HG03064 (cell line): ENCODE measurements at regions not wholly inside any gene's neighbourhood (a gene's known extent, or its start where the extent isn't known, plus 50 kb on each side); places are given as distances from the start of the nearest gene placed in this dataset.

Source experiments
- ATAC-seq: cut with Tn5 transposase; IDR thresholded peaks from one replicate; pipeline ENCODE4 v1.9.1; 2021; ENCODE audit warnings: low read depth; ENCODE audit not compliant: unreplicated experiment

DNA sequence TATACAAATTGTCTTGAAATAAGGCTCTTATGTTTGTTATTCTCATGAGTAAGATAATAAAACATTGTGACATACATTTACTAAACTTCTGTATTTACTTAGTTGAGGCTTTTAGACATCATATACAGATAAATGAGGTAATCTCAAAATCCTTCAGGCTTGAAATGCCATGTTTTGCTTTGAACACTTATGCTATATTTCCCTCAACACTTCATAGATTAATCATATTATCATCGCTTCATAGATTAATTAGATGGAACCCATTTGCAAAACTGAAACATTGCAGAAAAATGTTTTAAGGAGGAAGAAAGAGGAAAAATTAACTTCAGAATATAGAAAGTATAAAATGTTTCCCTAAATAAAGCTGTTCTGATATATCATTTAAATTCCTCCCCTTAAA, 165.0 kb upstream of the CNTNAP2 start:
- no peak for ATAC-seq

DNA sequence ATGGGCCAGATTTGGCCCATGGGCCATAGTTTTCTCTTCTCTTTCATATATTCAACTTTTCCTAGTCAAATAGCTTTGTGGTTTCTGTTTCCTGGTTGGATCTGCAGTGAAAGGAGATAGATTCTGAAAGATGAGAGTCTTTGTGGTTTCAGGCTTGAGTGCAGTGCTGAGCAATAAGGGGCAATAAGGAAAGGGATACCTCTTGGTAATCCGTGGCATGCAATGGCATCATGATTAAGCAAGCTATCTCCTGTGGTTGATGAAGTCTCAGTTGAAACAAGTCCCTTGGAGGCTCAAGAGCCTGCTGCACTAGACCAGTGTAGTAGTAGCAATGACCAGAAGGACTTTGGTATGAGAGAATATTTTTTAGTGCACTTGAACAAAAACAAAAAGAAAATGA, 187.7 kb upstream of the CNTNAP2 start:
- no peak for ATAC-seq

- ATAC-seq = no peak
These were observed 196.9 kb upstream of the CNTNAP2 start for GRCh38 chr7:145919712-145920111.

DNA sequence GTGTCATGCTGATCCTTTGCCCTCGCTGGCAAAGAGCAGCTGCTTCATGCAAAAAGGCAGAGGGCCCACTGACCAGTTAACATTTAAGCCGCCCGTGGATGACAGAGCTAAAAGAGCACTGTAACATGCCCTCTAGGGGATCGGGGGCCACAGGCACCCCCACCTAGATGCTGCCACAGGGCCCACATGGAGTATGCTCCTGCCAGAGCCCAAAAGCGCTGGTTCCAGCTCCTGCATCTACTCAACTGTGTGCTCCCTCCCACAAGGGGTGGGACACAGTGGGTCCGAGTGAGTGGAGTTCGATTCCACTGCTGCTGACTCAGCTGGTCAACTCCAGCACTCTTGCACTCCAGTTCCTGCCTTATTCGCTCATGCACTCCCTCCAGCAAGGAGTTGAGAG, 199.8 kb upstream of the CNTNAP2 start:
- no peak for ATAC-seq

GRCh38 chr7:145915679-145916078, 200.9 kb upstream of the CNTNAP2 start:
- no peak for ATAC-seq

GRCh38 chr7:145909991-145910513, 206.5 kb upstream of the CNTNAP2 start:
- no peak for ATAC-seq

DNA sequence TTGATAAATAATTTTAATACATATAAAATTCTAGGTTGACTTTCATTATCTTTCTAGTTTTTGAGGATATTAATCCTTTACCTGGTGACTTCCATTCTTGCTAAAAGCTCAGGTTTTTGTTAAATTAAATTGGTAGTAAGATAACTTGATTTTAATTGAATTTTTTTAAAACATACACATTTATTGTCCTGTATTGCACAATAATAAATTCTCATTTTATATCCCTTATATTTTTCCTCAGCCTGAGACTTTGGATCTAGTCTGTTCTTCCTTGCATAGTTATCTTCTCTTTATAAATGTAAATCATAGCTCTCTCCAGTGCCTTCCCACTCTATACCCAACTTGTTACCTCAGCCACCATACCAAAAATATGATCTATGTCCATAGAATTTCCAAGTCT, 212.9 kb upstream of the CNTNAP2 start:
- no peak for ATAC-seq

DNA sequence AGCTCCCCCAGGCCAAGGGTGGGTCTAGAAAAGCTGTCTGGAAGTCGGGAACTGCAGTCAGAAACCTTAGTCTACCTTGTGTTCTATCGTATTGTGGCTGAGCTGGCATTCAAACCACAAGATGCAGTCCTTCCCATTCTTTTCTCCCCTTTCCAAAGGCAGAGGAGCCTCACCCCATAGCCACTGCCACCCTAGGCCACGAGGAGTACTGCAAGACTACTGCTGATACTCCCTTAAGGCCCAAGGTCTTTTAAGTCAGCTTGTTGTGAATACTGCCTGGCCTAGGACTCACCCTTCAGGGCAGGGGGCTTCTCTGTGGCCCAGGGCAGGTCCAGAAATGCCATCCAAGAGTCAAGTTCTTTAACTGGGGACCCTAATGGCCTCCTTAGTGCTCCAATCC, 214.5 kb upstream of the CNTNAP2 start:
- ATAC-seq = no peak

GRCh38 chr7:145899938-145900337, 216.7 kb upstream of the CNTNAP2 start:
- ATAC-seq = no peak

- ATAC-seq = no peak
These were observed 222.6 kb upstream of the CNTNAP2 start for GRCh38 chr7:145893925-145894535.

GRCh38 chr7:145884716-145885514, 231.7 kb upstream of the CNTNAP2 start:
- no peak for ATAC-seq

DNA sequence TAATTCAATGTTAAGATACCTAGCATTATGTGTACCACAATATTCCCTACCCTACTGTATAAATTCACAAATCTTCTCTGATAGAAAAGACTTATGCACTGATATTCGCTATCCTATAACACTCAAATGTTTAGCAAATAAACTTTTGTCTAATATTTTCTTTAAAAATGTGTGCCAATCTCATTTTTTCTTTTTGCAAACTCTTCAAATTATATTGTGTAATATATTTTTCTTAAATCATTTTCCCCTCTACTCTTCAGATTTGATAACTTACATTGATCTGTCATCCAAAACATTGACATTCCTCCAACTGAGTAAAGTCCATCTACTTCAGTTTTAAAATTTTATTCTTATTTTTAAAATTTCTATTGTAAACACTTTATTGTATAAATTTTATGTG, 240.2 kb upstream of the CNTNAP2 start:
- no peak for ATAC-seq

DNA sequence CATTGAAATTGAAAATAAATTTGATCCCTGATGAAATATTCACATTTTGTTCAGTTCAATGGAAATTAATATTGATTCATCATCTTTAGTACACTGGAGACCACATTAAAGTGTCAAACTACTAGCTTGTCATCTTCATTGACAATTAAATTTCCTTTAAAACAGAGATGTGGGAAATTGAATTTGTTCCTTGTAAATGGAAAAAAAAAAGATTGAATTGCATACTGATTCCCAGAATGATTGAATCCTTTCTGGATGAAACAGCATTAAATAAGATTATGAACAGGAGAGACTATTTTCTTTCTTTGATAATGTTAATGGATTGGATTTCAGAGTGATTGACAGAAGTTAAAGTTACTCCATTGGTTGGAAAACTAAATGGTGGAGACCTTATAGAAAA, 241.3 kb upstream of the CNTNAP2 start:
- ATAC-seq = no peak

- no peak for ATAC-seq
These were observed 247.7 kb upstream of the CNTNAP2 start for GRCh38 chr7:145868935-145869334.

GRCh38 chr7:145862212-145862611, 254.4 kb upstream of the CNTNAP2 start:
- ATAC-seq = no peak

DNA sequence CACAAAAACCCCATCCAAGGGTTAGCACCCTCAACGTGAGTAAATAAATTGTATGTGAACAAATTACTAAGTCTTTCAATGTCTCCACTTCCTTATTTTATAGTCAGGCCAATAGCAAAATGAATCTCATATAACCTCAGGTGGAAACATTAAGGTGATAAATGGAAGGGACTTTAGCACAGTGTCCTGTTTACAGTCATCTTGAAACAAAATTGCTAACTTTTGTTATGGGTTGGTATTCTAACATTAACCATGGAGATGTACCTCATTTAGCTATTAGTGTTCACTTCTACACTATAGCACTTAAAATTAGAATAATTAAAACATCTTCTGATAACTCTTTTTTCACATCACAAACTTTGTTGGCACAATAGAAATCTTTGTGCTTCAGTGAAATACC, 255.8 kb upstream of the CNTNAP2 start:
- no peak for ATAC-seq

- ATAC-seq = no peak
These were observed 266.0 kb upstream of the CNTNAP2 start for GRCh38 chr7:145850636-145851035.

DNA sequence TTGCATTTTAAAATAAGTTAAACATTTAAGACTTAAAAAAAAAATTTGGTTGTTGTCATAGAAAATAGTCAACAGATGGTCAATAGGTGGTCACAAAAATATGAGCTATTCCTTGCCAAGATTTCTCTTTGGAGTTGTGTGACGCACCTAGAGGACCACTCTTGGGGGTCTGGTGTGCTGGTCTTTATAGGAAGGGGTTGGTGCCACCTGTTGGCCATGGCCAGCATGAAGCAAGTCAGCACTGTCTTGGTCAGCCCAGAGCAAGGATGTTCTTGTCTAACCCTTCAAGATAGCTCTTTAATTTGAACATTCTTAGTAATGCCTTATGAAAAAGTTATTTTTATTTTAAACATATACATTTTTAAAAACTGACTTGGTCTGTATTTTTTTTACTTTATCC, 267.9 kb upstream of the CNTNAP2 start:
- no peak for ATAC-seq

DNA sequence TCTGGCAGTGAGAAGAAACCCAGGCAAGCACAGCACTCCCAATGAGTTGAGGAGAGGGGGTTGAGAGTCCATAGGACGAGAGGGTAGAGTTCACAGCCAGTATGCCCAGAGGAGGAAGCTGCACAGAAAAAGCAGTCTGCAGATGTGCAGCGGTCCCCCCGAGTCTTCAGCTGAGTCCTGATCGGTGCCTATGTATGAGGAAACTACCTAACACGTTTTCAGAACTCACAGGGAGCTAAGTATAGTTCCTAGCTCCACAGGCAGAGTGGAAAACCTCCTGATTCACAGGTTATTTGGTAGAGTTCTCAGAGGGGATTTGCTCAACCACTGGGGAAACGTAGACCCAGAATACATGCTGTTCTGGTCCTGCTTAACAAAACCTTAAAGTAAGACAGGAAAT, 271.3 kb upstream of the CNTNAP2 start:
- no peak for ATAC-seq

GRCh38 chr7:145839814-145840213, 276.8 kb upstream of the CNTNAP2 start:
- ATAC-seq = no peak

DNA sequence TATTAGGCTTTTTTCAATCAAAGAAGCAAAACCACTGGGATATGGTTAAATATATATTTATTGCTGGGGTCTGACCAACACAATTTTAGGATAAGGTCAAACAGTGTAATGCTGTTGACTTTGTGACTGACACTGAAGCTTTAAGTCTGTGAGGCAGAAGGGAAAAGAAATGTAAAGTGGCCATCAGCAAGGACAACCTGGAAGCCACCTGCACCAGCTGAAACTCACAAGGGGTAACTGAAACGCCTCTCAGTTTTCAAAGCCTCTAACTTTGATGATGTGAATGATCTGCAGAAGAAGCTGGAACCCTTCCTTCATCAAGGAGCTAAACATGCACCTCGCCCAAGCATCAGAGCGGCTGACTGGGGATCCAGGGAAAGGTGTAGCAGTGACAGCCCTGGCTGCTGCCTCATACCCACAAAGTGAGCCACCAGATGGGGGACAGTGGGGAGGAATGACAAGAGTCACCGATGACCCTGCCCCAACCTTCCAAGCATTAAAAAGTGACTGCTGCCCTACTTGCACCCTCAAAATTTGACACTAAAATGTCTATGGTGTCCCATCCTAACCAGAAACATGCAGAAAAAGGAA, 284.9 kb upstream of the CNTNAP2 start:
- ATAC-seq = no peak

DNA sequence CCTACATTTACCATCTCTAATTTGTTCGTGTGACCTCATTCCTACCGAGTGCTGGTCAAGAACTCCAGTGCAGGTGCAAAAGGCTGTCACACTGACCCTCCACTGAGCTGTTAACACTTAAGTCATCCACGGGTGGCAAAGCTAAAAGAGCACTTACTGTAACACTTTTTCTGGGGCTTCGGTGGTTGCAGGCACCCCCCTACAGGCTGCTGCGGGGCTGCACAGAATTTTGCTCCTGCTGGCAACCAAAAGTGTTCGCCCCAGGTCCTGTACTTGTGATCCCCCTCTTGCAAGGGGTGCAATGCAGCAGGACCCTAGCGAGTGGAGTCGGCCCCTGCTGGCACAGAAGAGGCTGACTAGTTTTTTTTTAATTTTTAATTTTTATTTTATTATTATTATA, 298.9 kb upstream of the CNTNAP2 start:
- no peak for ATAC-seq
